ENCODE measurements at regions not wholly inside any gene's neighbourhood (a gene's known extent, or its start where the extent isn't known, plus 50 kb on each side); places are given as distances from the start of the nearest gene placed in this dataset.

DNA sequence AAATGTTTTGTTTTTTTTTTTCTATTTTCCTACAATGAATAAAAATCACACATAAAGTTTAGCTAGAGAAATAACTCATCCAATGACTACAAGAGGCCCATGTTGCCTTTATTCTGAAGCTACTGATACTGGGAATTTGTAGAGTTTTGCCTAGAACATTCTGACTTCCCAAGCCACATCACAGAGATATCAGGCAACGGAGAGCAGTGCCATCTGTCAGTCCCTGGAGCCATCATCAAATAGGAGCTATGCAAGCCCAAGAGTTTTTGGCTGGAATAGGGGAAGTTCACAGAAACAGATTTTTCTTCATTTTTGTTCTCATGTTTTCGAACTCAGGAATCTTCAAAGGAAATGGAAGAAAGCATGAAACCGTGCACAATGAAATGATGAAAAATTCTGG is 896.6 kb downstream of the TLE1 start:
- DNase-seq (ENCODE audit: low read depth): no peak
- TF ChIP-seq, protein P1, sequence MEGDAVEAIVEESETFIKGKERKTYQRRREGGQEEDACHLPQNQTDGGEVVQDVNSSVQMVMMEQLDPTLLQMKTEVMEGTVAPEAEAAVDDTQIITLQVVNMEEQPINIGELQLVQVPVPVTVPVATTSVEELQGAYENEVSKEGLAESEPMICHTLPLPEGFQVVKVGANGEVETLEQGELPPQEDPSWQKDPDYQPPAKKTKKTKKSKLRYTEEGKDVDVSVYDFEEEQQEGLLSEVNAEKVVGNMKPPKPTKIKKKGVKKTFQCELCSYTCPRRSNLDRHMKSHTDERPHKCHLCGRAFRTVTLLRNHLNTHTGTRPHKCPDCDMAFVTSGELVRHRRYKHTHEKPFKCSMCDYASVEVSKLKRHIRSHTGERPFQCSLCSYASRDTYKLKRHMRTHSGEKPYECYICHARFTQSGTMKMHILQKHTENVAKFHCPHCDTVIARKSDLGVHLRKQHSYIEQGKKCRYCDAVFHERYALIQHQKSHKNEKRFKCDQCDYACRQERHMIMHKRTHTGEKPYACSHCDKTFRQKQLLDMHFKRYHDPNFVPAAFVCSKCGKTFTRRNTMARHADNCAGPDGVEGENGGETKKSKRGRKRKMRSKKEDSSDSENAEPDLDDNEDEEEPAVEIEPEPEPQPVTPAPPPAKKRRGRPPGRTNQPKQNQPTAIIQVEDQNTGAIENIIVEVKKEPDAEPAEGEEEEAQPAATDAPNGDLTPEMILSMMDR (IDR thresholded peaks at IDR 0.05; ENCODE audit: low read depth, low read length, missing control alignments): no peak
- H3K4me3 ChIP-seq (ENCODE audit: low read depth, low read length): no peak overlapping the region

DNA sequence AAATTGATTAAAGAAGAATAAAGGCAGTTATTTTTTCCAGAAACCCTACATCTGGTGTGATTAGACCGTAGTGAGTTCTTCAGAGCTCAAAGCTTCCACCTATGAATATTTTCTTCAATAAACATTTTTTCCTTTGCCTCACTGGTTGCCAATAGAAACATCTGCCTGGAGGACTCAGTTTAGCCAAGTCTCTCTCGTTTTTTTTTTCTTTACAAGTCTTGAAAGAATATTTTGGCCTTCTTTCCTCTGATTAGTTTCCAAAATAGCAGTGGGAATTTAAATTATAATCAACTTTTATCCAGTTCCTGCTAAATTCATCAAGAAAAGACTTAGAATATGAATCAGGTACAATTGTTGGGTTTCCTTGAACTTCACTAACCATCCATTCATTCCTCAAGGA is 897.5 kb downstream of the TLE1 start:
- TF ChIP-seq, protein P1 (IDR thresholded peaks at IDR 0.05; ENCODE audit: low read depth, low read length, missing control alignments): no peak
- no peak overlapping the region for H3K4me3 ChIP-seq (ENCODE audit: low read depth, low read length)
- DNase-seq (ENCODE audit: low read depth): no peak

DNA sequence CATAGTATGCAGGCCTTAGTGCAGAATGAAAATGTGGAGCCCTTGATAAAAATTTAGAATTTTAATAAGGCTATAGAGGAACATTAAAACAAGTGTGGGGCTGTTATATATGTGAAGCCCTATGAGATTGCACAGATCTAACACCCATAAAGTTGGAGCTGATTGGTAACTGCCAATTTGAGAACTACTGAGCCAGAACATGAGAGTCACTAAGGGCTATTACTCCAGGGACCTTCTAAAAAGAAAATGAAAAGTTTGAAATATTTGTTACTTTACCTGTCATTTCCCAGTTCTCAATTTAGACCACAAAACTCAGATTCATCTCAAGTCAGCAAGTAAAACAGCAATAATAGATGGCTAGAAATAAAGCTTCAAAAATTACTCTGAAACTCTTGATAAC is 898.6 kb downstream of the TLE1 start:
- TF ChIP-seq, protein P1 (IDR thresholded peaks at IDR 0.05; ENCODE audit: low read depth, low read length, missing control alignments): no peak
- DNase-seq (ENCODE audit: low read depth): no peak

DNA sequence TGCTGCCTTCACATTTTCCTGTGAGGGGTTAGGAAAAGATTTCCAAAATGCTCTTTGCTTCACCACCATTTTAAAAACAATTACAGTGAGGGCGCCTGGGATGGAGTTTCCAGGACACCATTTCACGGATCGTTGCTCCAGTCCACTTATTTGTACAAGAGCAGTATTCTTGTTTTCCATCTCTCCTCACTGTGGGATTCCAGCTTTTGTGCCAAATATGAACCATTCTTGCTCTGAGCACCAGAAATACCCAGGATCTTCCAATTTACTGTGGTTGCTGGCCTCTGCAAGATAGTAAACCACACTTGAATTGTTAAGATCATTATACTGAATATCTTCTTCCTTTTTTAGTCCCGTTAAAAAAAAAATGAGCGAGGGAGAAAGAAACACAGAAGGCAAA is 899.5 kb downstream of the TLE1 start:
- TF ChIP-seq, protein P1 (IDR thresholded peaks at IDR 0.05; ENCODE audit: low read depth, low read length, missing control alignments): no peak
- H3K4me3 ChIP-seq (ENCODE audit: low read depth, low read length): no peak overlapping the region
- DNase-seq (ENCODE audit: low read depth): no peak

More for the DNA sequence above, 898.6 kb downstream of the TLE1 start:
- no peak overlapping the region for H3K4me3 ChIP-seq (ENCODE audit: low read depth, low read length)

DNA sequence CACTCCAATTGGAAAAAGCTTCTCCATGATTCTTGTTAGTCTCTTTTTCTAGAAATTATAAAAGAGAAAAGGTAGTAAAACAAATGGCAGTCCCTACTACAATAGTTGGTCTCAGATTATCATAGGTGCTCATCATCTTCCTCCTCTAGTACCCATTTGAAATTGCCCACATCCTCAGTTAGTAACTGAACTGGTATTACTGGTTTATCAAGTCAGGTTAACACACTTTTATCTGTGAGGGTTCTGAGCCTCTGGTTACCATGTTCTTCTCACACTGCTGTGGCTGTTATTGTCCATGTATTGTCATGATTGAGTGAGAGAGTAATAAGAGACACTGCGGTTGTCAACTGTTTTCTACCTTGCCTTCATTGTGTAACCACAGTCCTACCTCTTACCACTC is 901.7 kb downstream of the TLE1 start:
- no peak overlapping the region for H3K4me3 ChIP-seq (ENCODE audit: low read depth, low read length)
- TF ChIP-seq, protein P1 (IDR thresholded peaks at IDR 0.05; ENCODE audit: low read depth, low read length, missing control alignments): no peak
- DNase-seq (ENCODE audit: low read depth): no peak

DNA sequence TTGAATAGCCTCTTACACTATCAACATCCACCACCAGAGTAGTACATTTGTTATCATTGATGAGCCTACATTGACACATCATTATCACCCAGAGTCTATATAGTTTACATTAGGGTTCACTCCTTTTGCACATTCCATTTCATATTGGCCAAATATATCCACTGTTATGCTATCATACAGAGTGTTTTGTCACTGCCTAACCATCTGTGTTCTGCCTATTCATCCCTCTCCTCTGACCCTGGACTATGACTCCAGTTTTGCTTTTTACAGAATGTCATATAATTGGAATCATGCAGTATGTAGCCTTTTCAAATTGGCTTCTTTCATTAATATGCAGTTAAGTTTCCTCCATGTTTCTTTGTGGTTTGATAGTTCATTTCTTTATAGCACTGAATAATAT is 904.7 kb downstream of the TLE1 start:
- TF ChIP-seq, protein P1 (IDR thresholded peaks at IDR 0.05; ENCODE audit: low read depth, low read length, missing control alignments): no peak
- DNase-seq (ENCODE audit: low read depth): no peak
- no peak overlapping the region for H3K4me3 ChIP-seq (ENCODE audit: low read depth, low read length)

DNA sequence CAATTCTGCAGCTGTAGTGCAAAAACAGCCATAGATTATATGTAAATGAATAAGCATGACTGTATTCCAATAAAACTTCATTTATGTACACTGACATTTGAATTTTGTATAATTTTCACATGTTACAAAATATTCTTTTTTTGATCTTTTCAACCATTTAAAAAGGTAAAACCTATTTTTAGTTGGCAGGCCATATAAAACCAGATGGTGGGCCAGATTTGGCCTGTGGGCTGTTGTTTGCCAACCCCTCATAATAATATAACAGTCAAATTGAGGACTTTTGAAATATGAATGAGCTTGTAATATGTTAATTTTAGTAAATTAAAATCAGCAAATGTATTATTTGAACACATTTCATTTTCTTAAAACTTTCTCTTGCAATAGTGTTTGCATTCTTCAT is 913.4 kb downstream of the TLE1 start:
- TF ChIP-seq, protein P1 (IDR thresholded peaks at IDR 0.05; ENCODE audit: low read depth, low read length, missing control alignments): no peak
- no peak for DNase-seq (ENCODE audit: low read depth)
- no peak overlapping the region for H3K4me3 ChIP-seq (ENCODE audit: low read depth, low read length)
